ENCODE measurements at regions not wholly inside any gene's neighbourhood (a gene's known extent, or its start where the extent isn't known, plus 50 kb on each side); places are given as distances from the start of the nearest gene placed in this dataset.
"Not testable (repeated sequence)": the region's sequence is repeated elsewhere in the genome, so short reads cannot be mapped to it uniquely, and the experiment has no call there.

DNA sequence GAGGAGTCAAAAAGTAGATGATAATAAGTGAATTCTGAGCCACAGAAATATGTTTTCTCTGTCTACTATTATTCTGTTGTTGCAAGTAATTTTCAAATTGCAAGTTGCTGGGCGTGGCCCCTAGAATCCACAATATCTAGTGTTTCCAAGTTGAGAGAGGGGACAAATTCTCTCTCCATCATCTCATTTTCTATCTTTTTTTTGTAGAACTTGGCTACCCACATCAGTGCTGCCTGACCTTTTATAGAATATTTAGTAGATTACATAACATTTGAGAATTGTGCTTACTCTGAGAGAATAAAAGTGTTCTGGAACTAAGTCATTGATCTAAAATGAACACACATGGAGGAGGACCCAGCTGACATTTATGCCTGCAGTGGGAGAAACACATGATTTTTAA lies 110.9 kb upstream of the CSNK1A1L start:
- no peak for DNase-seq (ENCODE audit: low spot score)

DNA sequence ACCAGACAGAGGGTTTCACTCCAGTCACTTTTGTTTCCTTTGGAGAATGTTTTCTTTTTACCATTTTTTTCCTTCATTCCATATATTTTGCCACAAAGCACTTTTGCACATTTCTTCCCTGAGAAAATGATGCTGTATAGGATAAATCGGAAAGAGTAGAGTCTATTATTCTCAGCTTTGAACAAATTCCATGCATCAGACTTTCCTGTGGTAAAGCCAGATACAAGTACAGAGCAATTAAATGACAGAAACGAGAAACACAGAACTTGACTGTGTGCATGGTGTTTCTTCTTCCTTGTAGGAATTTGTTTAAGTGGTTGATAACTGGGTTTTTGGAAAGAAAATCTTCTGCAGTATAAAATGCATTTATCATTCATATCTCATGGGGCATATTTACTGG lies 107.4 kb upstream of the CSNK1A1L start:
- no peak for DNase-seq (ENCODE audit: low spot score)

DNA sequence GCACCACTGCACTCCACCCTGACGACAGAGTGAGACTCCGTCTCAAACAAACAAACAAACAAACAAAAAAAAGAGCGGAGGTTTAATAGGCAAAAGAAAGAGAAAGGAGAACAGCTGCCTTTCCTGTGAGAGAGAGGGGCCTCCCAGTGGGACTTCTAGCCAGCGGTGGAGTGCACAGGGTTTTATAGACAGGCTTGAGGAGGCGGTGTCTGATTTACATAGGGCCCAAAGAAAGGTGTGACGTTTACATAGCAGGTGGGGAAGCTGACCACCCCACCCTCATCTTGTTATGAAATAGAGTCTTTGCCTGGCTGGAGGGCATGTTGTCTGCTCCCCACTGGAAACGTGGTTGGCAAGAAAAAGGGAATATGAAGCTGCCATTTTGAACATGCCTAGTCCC lies 106.0 kb upstream of the CSNK1A1L start:
- no peak for DNase-seq (ENCODE audit: low spot score)

DNA sequence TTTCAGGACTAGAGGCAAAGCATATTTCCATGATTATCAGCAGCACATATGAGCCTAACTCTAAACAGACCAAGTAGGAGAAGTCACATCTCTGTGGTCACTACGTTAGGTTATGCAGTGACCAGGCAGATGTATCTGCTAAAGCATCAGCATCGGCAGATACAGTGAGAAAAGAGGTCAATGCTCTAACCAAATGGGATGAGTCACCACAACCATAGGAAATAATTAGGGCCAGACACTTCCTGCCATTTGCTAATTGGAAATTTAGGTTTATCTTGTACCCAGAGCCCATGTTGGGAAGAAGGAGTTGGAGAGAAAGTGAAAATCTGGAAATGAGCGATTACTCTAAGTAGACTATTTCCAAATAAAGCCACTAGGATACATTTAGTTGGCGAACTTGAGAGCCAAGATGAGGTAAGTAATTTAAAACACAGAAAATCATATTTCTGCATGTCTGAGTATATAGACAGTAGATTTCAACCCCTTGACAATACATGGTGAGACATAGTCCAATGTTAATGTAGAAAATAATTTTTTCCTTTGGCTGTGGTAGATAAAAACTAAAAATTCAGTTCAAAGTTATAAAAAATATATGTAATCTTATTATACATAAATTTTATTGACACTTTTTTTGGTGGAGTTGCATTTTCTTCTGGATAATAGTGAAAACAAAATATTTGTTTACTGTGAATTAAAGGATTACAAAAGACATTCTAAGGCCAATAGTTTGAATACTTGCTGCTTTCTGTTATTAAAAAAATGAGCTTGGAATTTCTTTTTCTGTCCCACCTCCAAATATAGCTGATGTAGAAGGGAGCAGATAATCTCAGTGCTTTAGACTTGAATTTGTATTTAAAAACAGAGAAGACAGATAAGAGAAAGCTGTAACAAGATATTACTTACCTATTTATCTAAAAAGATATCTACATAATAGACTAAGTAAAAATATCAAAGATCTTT lies 104.4 kb upstream of the CSNK1A1L start:
- no peak for DNase-seq (ENCODE audit: low spot score)

DNA sequence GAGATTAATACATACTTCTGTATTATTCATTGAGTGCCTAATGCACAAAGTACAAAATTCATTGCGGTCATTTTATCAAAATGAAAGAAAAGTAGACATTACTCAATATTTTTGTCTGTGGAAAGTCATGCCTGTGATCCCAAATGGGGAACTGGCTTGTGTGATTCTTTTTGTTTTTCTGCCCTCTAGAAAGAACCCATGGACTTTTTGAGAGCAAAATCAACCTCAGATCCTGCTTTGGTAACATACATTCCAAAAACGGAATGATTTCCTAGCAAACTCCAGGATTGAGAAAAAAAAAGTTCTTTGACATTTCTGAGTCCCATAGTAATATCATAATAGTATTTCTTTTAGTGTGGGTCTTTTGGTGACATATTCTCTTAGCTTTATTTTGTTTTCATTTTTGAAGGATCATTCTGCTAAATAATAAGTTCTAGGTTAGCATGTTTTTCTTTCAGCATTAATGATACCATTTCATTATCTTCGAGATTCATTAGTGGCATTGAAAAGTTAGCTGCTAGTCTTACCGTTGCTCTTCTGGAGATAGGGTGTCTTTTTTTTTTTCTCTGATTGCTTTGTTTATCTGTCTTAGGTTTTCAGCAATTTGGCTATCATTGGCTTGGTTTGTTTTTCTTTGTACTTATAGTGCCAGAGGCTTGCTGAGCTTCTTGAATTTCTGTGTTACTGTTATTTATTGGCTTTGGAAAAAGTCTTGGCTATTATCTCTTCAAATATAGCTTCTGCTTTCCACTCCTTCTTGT lies 102.4 kb upstream of the CSNK1A1L start:
- no peak for DNase-seq (ENCODE audit: low spot score)

DNA sequence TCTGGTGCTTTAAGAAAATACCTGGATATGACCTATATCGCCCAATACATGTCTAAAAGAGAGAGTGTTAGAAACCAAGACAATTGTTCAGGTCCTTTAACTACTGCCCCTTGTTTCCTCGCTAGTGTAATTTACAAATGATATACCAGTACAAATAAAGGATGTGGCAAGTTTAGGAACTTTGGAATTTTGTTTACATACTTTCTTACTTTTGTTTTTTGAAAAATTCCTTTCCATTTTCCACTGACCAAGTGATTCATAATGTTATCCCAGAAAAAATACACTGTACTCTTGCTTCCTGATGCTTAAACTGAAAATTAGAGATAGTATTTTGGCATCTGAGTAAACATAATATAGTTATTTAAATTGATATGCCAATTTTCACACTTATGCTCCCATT lies 96.8 kb upstream of the CSNK1A1L start:
- DNase-seq (ENCODE audit: low spot score) = no peak

DNA sequence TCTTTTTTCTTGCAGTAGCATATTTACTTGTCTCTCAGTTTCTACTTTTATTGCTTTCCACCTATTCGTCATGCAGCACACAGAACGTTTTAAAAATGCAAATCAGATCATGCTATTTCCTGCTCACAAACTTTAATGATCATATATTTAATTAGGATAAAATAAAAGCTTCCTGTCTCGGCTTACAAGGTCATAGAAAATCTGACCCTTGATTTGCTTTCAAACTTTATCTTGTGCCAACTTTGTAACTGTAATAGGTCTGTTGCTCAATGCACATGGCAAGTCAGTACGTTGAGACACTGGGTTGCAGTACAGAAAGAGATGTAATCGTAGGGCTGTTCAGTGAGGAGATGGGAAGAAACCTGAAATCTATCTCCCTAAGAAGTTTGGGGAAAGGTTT lies 95.6 kb upstream of the CSNK1A1L start:
- no peak for DNase-seq (ENCODE audit: low spot score)

DNA sequence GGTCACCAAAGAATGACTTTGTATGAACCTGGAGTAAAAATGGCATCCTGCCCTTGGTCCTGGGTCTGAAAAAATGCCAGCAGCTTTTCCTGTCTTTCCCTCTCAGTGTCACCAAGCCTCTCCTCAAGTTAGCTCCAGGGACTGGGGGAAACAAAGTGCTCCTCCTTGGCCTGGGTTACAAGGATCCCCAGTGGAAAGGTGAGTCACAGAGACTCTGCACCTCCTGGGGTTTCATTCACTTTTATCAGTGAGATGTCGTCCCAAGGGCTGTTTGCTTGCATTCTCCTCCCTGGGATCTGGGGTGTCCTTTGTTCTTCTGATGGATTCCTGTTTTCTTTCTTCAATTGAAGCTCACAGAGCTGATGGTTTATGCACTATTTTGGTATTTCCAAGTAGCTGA lies 93.2 kb upstream of the CSNK1A1L start:
- no peak for DNase-seq (ENCODE audit: low spot score)

DNA sequence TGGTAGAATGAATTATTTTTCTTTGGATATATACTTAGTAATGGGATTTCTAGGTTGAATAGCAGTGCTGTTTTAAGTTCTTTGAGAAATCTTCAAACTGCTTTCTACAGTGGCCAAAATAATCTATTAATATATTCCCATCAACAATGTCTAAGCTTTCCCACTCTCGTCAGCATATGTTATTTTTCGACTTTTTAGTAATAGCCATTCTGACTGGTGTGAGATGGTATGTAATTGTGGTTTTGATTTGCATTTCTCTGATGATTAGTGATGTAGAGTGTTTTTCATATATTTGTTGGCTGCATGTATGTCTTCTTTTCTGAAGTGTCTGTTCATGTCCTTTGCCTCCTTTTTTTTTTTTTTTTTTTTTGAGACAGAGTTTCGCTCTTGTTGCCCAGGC lies 90.2 kb upstream of the CSNK1A1L start:
- DNase-seq (ENCODE audit: low spot score) = no peak

DNA sequence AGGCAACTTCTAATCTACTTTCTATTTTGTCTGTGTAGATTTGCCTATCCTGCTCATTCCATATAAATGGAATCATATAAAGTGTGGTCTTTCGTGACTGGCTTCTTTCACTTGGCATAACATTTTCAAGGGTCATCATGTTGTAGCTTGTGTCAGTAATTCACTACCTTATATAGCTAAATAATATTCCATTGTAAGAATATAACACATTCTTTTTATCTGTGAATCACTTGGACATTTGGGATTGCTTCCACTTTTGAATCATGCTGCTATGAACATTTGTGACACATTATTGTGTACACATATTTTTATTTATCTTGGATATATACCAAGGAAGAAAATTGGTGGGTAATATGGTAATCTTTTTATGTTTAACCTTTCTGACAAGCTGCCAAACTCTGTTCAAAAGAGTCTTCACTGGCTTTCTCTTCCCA lies 89.0 kb upstream of the CSNK1A1L start:
- no peak for DNase-seq (ENCODE audit: low spot score)

DNA sequence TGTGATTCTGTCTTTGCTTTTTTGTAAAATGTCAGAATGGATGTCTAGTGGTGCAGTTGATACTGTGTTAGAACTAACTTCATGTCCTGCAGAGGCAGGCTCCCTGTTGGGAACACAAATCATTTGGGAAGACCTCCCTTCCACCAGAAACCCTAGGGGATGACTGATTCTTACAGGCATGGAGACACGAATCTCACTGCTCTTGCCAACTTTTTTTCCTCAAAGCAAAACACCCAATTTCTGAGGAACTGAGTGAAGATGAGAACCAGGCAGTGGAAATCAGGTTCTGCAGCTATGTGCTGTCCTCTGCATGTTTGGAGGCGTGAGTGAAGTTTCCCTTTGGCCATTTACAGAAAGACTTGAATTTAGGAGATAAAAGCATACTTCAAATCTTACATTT lies 87.5 kb upstream of the CSNK1A1L start:
- no peak for DNase-seq (ENCODE audit: low spot score)

DNA sequence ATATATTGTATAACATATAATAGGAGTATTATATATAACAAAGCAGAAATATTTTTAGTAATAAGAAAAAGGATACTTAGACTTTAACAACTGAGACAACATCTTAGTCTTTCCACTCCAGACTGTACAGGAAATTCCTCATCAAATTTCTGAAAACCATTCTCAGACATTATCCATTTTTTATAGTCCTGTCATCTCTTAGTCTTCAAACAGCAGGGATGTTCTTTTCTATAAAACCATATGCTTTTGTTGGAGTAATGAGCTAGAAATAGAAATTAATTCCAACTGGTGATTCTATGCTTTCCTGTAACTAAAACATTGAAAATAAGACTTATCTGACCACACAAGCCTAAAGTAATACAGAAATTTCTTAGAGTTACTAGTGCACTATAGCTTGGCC lies 82.2 kb upstream of the CSNK1A1L start:
- DNase-seq (ENCODE audit: low spot score) = no peak

DNA sequence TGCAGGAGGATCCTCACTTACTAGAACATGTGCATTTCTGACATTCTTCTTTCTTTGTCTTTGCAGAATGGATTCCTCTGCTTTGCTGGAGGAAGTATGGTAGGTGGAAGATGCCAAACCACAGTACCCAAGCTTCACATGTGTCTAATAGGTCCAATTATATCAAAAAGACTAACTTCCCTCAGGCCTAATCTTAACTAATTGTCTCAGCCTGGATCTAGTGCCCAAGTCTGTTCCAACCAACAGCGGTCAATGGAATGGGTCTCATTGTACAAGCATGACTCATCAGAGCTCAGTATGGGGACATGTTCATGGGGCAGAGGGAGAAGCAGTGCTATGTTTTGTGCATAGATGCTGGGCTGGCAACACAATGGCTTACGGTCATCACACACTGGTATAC lies 81.6 kb upstream of the CSNK1A1L start:
- DNase-seq (ENCODE audit: low spot score) = no peak

DNA sequence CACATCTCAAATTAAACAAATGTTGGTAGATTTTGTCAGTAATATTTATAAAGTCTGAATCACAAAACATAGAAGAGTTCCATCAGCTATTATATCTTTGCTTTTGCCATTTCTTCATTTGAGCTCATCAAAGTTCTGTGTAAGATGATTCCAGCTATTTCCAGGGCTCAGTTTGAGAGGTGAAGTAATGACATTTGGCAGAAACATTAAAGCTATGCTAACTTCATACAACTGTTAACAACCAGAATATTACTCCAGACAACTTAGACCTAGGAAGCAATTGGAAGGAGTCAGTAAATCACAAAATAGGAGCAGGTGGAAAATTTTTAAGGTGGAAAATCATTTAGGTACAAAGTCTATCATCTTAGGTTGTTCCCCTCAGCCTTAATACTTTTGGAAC lies 76.2 kb upstream of the CSNK1A1L start:
- DNase-seq (ENCODE audit: low spot score) = no peak

DNA sequence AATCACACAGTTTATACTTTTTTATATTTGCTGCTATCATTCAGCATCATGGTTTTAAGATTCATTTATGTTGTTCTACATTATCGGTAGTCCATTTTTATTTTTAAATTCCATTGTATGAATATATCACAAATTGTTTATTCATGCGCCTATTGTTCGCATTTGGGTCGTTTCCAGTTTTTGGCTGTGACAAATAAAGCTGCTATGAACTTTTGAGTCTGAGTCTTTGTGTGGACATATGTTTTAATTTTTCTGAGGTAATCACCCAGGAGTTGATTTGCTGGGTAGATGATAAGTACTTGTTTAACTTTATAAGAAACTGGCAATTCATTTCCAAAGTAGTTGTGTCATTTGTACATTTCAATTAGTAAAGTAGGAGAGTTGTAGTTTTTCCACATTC lies 74.2 kb upstream of the CSNK1A1L start:
- DNase-seq (ENCODE audit: low spot score) = no peak

DNA sequence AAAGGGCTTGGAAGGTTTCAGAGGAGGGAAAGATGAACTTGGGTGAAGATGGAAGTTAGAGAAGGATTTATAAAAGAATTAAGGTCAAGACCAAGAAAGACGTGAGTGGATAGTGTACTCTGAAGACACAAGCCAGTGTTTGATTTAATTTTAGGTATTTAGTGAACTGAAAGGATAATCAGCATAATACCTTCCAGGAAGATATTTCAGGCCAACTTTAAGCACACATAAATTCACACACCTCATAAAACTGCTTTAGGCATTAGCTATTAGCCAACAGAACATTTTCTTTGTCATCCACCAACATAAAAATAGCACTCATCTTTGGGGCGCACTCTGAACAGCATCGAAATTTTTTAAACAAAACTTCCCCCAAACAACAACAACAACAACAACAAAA lies 71.7 kb upstream of the CSNK1A1L start:
- DNase-seq (ENCODE audit: low spot score) = no peak

DNA sequence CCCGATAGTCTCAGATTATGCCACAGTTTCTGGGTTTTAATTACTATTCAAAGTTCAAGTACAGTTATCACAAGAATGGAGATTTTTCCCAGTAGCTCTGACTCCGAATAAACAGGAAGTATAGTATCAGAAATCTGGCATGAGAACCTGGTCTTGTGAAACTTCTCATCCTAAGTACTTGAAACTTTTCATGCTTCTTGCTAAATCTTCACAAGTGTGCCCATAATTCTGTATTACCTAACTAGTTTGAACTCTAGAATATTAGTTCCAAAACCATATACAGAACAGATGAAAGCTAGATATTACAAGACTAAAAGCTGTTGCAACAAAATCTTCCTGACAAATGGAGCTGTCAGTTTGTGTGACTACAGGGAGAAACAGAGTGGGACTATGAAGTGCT lies 70.5 kb upstream of the CSNK1A1L start:
- DNase-seq (ENCODE audit: low spot score) = no peak

DNA sequence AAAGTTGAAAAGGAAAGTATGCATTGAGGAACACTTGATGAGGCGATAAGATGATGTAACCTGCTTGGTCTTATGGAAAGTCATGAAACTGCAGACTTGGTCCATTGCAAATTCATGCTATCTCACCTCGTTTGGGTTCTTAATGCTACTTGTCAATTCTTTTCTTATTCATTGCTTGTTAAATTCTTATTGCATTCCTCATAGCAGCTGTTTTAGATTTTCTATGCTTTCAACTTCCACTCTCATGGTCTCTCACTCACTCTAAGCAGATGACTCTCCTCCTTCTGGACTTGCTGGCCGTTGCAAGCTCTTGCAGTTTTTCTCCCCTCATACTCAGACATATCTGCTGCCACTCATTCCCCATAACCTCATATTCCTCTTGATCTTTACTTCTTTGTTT lies 67.8 kb upstream of the CSNK1A1L start:
- DNase-seq (ENCODE audit: low spot score) = no peak

DNA sequence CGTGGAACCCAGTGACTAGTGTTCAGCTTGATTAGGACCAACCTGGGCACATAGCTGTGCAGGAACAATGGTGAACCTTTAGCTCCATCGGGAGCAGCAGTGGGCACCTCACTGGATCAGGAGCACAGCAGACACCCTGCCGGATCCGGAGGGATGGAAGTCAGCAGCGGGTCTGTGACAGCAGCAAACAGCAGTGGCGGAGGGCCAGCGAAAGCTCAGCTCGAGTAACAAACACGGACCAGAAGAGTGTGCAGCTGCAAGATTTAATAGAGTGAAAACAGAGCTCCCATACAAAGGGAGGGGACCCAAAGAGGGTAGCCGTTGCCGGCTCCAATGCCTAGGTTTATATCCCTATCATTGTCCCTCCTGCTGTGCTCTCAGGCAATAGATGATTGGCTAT lies 66.8 kb upstream of the CSNK1A1L start:
- DNase-seq (ENCODE audit: low spot score) = not testable (repeated sequence)

DNA sequence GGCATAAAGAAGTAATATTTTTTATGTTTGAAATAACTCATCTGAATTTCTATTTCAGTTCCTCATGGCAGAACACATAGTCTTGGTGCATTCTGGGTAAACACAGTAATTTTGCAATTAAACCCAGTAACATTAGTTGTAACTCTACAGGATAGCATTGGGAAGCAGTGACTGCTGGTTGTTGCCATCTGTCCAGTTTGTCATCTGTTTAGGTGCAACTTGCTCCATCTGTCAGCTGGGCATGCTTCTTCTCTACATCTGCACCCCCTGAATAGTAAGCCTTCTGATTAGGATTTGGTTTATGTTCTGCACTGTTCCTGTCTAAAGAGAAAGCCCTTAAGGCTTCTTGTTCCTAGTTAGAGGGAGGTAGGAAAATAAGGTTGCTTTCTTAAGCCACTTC lies 63.5 kb upstream of the CSNK1A1L start:
- no peak for DNase-seq (ENCODE audit: low spot score)

DNA sequence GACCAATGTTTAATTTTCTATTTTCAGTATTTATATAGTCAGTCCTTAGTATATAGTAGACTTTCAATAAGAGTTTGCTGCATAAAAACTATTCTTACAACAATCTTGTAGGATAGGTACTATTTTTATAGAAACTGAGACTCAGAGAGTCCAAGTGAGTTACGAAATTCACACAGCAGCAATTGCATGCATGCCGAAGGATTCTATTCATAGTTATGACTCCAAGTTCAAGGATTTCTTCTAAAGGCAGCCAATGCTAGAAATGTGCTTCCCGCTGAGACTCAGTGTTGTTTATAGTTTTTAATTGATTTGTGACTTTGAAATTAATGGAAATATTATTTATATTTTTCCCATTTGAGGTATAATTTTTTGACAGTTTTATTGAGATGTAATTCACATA lies 62.7 kb upstream of the CSNK1A1L start:
- no peak for DNase-seq (ENCODE audit: low spot score)

DNA sequence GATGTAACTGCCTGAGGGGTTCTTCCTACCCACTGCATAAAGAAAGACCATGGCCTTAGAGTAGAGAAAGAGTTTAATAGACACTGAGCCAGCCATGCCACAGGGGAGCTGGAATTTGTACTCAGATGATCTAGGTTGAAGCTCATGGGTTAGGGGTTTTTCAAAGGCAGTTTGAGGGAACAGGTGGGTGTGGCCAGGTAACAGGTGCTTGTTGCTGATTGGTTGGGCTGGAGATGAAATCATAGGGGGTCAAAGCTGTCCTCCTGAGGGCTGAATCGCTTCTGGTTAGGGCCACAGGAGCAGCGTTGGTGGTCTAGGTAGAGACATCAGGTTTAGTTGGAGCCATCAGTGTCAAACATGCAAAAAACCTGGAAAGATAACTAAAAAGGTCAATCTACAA lies 59.2 kb upstream of the CSNK1A1L start:
- DNase-seq (ENCODE audit: low spot score) = no peak

DNA sequence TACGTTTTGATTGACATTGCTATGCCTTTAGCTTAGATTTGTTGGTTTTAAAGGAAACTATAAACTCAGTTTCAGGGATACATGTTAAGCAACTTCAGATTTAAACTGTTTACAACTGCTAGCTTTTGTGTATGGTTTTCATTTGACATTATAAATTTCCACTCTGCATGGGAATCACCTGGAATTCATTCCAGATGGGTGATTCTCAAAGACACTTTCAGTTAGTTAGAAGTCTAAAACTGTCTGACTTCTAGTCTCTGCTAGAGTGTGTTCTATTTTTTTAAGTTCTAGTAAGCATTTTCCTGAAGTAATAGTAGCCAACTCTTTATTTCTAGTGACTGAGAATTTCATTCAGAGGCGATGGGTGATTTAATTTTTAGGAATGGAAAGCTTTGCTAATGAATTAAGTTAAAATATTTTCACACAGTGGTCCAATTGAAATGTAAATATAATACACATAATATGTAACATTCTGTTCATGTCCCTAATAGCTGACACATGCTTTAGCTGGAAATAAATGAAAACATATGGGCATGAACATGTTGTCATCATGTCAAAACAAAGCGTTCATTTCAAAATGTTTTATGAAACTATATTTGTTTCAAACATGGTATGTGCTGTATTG lies 58.3 kb upstream of the CSNK1A1L start:
- DNase-seq (ENCODE audit: low spot score) = no peak

All from NAMALWA (cell line).